ENCODE measurements at regions not wholly inside any gene's neighbourhood (a gene's known extent, or its start where the extent isn't known, plus 50 kb on each side); places are given as distances from the start of the nearest gene placed in this dataset.
"Not testable (repeated sequence)": the region's sequence is repeated elsewhere in the genome, so short reads cannot be mapped to it uniquely, and the experiment has no call there.

DNA sequence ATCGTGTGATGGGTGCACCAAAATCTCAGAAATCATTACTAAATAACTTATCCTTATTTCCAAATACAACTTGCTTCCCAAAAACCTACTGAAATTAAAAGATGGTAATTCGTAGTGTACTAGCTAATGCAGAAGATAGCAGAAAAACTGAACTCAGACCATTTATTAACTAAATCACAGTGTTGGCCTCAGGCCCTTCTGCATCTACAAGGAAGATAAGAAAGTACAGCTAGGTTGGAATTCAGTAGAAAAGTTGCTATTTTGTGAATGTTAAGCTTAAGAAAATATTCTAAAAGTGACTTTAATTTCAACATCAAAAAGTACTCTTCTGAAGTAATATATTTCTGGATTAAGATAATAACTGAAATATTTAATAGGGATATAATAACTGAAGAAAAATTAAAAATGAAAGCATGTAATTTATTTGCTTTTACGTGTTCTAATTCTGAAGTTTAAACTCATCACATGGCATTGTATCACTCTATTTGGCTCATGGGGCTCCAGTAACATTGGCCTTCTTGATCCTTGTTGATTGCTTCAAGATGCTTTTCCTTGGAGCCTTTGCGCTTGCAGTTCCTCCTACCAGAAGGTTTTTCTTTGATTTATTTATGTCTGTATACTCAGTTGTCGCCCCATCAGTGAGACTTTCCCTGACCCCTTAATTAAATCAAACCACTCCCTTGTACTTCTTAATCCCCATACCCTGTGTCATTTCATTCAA lies 847.9 kb upstream of the ANO3 start:
- in situ Hi-C loops (cut with HindIII; ENCODE audit: low pct_unique_long_range_greater_than_20kb, low sequenced_read_pairs) (no loop called here), intact Hi-C loops (cut with micrococcal nuclease; ENCODE audit: unreplicated experiment) (no loop called here)
- no peak overlapping the region for H3K27ac ChIP-seq (ENCODE audit: low read length)
- DNase-seq (ENCODE audit: low read depth, low spot score), result no peak
- H3K4me1 ChIP-seq (ENCODE audit: control insufficient read depth, insufficient read depth, low read length), result no peaks in the 10 kb centered on the region
- H3K4me3 ChIP-seq (ENCODE audit: low read depth in 2 of 2, low read length in 2 of 2), result no peak overlapping the region
- H3K36me3 ChIP-seq (ENCODE audit: control insufficient read depth, insufficient read depth, low read length), result no peaks in the 10 kb centered on the region
- H3K9me3 ChIP-seq (ENCODE audit: control insufficient read depth, insufficient read depth, low read depth, low read length), result no peaks in the 10 kb centered on the region
- BruUV-seq (replicated peaks), result no TSS peak
- no peaks in the 10 kb centered on the region for H3K27me3 ChIP-seq (ENCODE audit: control insufficient read depth, insufficient read depth, low read length)
- ChIA-PET CTCF (no interaction called here), POLR2A (no interaction called here)
- TF ChIP-seq SIN3A (IDR thresholded peaks at IDR 0.05; ENCODE audit: borderline replicate concordance, insufficient read depth, low read depth, low read length), result no peak
- TF ChIP-seq TCF7L2 (IDR thresholded peaks at IDR 0.05; ENCODE audit: low read depth, low read length), result no peak
- no peak for TF ChIP-seq POLR2AphosphoS5 (IDR thresholded peaks at IDR 0.05; ENCODE audit: low read depth, low read length)
- TF ChIP-seq, protein P1, sequence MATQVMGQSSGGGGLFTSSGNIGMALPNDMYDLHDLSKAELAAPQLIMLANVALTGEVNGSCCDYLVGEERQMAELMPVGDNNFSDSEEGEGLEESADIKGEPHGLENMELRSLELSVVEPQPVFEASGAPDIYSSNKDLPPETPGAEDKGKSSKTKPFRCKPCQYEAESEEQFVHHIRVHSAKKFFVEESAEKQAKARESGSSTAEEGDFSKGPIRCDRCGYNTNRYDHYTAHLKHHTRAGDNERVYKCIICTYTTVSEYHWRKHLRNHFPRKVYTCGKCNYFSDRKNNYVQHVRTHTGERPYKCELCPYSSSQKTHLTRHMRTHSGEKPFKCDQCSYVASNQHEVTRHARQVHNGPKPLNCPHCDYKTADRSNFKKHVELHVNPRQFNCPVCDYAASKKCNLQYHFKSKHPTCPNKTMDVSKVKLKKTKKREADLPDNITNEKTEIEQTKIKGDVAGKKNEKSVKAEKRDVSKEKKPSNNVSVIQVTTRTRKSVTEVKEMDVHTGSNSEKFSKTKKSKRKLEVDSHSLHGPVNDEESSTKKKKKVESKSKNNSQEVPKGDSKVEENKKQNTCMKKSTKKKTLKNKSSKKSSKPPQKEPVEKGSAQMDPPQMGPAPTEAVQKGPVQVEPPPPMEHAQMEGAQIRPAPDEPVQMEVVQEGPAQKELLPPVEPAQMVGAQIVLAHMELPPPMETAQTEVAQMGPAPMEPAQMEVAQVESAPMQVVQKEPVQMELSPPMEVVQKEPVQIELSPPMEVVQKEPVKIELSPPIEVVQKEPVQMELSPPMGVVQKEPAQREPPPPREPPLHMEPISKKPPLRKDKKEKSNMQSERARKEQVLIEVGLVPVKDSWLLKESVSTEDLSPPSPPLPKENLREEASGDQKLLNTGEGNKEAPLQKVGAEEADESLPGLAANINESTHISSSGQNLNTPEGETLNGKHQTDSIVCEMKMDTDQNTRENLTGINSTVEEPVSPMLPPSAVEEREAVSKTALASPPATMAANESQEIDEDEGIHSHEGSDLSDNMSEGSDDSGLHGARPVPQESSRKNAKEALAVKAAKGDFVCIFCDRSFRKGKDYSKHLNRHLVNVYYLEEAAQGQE (IDR thresholded peaks at IDR 0.05; ENCODE audit: insufficient read depth in 1 of 2, low read depth in 2 of 2, low read length in 1 of 2), result no peak
- TF ChIP-seq, protein P2, sequence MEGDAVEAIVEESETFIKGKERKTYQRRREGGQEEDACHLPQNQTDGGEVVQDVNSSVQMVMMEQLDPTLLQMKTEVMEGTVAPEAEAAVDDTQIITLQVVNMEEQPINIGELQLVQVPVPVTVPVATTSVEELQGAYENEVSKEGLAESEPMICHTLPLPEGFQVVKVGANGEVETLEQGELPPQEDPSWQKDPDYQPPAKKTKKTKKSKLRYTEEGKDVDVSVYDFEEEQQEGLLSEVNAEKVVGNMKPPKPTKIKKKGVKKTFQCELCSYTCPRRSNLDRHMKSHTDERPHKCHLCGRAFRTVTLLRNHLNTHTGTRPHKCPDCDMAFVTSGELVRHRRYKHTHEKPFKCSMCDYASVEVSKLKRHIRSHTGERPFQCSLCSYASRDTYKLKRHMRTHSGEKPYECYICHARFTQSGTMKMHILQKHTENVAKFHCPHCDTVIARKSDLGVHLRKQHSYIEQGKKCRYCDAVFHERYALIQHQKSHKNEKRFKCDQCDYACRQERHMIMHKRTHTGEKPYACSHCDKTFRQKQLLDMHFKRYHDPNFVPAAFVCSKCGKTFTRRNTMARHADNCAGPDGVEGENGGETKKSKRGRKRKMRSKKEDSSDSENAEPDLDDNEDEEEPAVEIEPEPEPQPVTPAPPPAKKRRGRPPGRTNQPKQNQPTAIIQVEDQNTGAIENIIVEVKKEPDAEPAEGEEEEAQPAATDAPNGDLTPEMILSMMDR (IDR thresholded peaks at IDR 0.05), result no peak
- ATAC-seq, result no peak

- POLR2A ChIA-PET, result no interaction called here
- CTCF ChIA-PET, result no interaction called here
- Histone ChIP-seq H3K36me3 (ENCODE audit: control insufficient read depth, insufficient read depth, low read length) (no peaks in the 10 kb centered on the region), H3K4me1 (ENCODE audit: control insufficient read depth, insufficient read depth, low read length) (no peaks in the 10 kb centered on the region), H3K27me3 (ENCODE audit: control insufficient read depth, insufficient read depth, low read length) (no peaks in the 10 kb centered on the region), H3K4me3 (ENCODE audit: low read depth in 2 of 2, low read length in 2 of 2) (no peak overlapping the region), H3K9me3 (ENCODE audit: control insufficient read depth, insufficient read depth, low read depth, low read length) (no peaks in the 10 kb centered on the region), H3K27ac (ENCODE audit: low read length) (no peak overlapping the region)
- no TSS peak for BruUV-seq (replicated peaks)
- DNase-seq (ENCODE audit: low read depth, low spot score), result no peak
- intact Hi-C loops (cut with micrococcal nuclease; ENCODE audit: unreplicated experiment) (no loop called here), in situ Hi-C loops (cut with HindIII; ENCODE audit: low pct_unique_long_range_greater_than_20kb, low sequenced_read_pairs) (no loop called here)
- TF ChIP-seq SIN3A (IDR thresholded peaks at IDR 0.05; ENCODE audit: borderline replicate concordance, insufficient read depth, low read depth, low read length), result no peak
- no peak for TF ChIP-seq TCF7L2 (IDR thresholded peaks at IDR 0.05; ENCODE audit: low read depth, low read length)
- TF ChIP-seq, protein P1 (IDR thresholded peaks at IDR 0.05; ENCODE audit: insufficient read depth in 1 of 2, low read depth in 2 of 2, low read length in 1 of 2), result no peak
- TF ChIP-seq, protein P2 (IDR thresholded peaks at IDR 0.05), result no peak
- TF ChIP-seq POLR2AphosphoS5 (IDR thresholded peaks at IDR 0.05; ENCODE audit: low read depth, low read length), result no peak
- ATAC-seq, result no peak
Measured at GRCh38 chr11:25485315-25485714, 846.6 kb upstream of the ANO3 start.

DNA sequence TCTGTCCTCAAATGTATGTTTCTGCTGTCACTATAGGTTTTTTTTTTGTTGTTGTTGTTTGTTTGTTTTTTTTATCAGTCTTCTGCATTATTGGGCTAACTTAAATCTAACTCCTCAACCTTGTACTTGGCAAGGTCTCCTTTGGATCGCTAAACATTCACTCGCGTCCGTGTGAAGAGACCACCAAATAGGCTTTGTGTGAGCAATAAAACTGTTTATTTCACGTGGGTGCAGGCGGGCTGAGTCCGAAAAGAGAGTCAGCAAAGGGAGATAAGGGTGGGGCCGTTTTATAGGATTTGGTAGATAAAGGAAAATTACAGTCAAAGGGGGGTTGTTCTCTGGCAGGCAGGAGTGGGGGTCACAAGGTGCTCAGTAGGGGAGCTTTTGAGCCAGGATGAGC lies 845.6 kb upstream of the ANO3 start:
- H3K27ac ChIP-seq (ENCODE audit: low read length); H3K4me3 ChIP-seq (ENCODE audit: low read depth in 2 of 2, low read length in 2 of 2); POLR2A ChIA-PET; in situ Hi-C loops (cut with HindIII; ENCODE audit: low pct_unique_long_range_greater_than_20kb, low sequenced_read_pairs); H3K9me3 ChIP-seq (ENCODE audit: control insufficient read depth, insufficient read depth, low read depth, low read length); BruUV-seq (replicated peaks); H3K36me3 ChIP-seq (ENCODE audit: control insufficient read depth, insufficient read depth, low read length); ATAC-seq; H3K4me1 ChIP-seq (ENCODE audit: control insufficient read depth, insufficient read depth, low read length); H3K27me3 ChIP-seq (ENCODE audit: control insufficient read depth, insufficient read depth, low read length); DNase-seq (ENCODE audit: low read depth, low spot score); CTCF ChIA-PET; intact Hi-C loops (cut with micrococcal nuclease; ENCODE audit: unreplicated experiment): not testable (repeated sequence)
